ENCODE measurements at regions not wholly inside any gene's neighbourhood (a gene's known extent, or its start where the extent isn't known, plus 50 kb on each side); places are given as distances from the start of the nearest gene placed in this dataset.

DNA sequence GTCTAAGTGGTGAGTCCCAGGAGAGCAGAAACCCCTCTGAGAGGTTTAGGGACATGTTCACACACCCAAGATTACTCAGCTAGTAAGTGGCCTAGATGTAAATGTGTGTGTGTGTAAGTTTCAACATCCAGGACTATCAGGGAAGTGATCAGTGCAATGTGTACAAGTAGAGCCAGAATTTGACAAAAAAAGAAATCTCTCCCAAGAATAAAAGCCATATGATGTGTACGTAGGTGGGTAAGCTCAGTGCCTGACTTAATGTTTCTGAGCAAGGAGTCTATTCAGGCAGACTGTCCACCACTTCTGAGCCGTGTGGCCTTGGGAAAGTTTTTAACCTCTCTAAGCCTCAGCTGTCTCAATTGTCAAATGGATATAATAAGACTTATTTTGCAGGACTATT lies 133.8 kb upstream of the NAV2 start:
- TF ChIP-seq JUND (IDR thresholded peaks at IDR 0.05; ENCODE audit: low read depth) = no peak
- in situ Hi-C loops (cut with HindIII; ENCODE audit: low pct_unique_long_range_greater_than_20kb, low sequenced_read_pairs) = no loop called here
- DNase-seq (ENCODE audit: low read depth in 1 of 2, low spot score in 1 of 2) = no peak

DNA sequence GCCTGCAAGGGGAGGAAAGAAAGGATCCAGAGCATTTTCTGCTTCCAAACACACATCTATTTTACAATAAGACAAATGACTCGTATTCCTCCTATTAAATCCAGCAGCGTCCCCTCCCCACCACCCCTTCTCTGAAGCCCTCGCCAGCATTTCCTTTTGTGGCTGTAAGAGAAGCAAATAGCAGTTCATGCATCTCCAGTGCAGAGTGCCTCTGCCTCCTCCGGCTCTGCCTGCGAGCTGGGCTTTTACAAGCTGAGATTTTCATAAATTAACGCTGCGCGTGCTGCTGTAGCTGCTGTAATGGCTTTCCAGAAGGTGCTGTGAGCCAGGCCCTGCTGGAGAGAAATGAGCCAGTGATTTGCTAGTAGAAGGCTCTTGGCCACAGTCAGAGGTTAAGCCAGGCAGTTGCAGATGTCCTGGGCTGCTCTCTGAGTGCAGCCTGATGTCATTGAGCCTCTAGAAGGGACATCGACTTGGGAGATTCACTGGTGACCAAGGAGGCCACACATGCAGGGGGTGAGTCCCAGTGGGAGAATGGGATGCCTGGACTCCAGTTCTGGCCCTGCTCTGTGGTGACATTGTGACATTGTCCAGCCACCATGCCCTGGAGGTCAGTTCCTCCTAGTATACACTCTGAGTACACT lies 134.5 kb upstream of the NAV2 start:
- TF ChIP-seq JUND (IDR thresholded peaks at IDR 0.05; ENCODE audit: low read depth) = no peak
- in situ Hi-C loops (cut with HindIII; ENCODE audit: low pct_unique_long_range_greater_than_20kb, low sequenced_read_pairs) = no loop called here
- no peak for DNase-seq (ENCODE audit: low read depth in 1 of 2, low spot score in 1 of 2)

DNA sequence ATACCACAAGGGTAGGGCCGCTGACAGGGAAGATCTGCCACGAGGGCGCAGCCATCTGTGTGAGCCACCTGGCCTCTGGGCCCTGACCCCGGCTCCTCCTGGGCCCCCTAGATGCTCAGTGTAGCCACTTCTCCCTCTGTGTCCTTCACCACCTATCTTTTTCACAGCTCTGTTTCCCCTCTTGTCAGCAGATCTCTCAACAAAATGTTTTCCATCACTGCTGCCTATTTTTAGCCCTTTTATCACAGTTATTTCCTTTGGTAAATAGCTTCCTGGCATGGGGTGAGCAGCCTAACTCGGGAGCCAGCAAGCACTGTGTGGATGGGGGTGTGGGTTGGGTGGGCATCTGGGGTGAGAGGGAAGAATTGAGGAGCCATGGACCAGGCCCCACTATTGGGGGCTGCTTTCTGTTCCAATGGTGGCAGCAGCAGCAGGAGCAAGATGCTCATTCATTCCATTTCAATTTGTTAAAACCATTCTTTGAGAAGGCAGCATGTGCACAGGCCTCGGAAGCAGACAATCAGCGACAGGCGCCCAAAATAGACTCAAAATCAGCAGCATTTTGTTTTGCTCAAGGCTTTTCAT lies 135.2 kb upstream of the NAV2 start:
- DNase-seq (ENCODE audit: low read depth in 1 of 2, low spot score in 1 of 2) = no peak
- in situ Hi-C loops (cut with HindIII; ENCODE audit: low pct_unique_long_range_greater_than_20kb, low sequenced_read_pairs) = no loop called here
- no peak for TF ChIP-seq JUND (IDR thresholded peaks at IDR 0.05; ENCODE audit: low read depth)

GRCh38 chr11:19576903-19577302 lies 135.7 kb upstream of the NAV2 start:
- TF ChIP-seq JUND (IDR thresholded peaks at IDR 0.05; ENCODE audit: low read depth) = no peak
- DNase-seq (ENCODE audit: low read depth in 1 of 2, low spot score in 1 of 2) = no peak
- in situ Hi-C loops (cut with HindIII; ENCODE audit: low pct_unique_long_range_greater_than_20kb, low sequenced_read_pairs) = no loop called here

- DNase-seq (ENCODE audit: low read depth in 1 of 2, low spot score in 1 of 2) = no peak
- no peak for TF ChIP-seq JUND (IDR thresholded peaks at IDR 0.05; ENCODE audit: low read depth)
- in situ Hi-C loops (cut with HindIII; ENCODE audit: low pct_unique_long_range_greater_than_20kb, low sequenced_read_pairs) = no loop called here
Measured at GRCh38 chr11:19576054-19576453, 136.6 kb upstream of the NAV2 start.

DNA sequence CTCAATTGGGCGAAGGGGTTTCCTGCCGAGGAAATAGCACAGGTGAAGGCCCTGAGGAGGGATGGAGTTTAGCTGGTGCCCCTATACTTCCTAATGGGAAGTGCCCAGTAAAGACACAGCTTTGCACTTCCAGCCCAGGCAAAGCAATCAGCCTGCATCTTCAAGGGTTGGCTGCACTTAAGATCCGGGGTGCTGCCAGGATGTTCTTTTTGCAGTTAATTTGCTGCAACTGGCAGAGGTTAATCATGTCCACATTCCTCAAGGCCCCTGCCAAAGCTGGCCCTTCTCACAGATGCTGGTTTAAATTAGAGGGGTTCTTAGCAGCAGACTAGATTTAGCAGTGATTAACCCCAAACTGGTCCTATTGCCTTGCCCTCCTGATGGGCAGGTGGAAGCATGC lies 137.7 kb upstream of the NAV2 start:
- TF ChIP-seq JUND (IDR thresholded peaks at IDR 0.05; ENCODE audit: low read depth) = no peak
- DNase-seq (ENCODE audit: low read depth in 1 of 2, low spot score in 1 of 2) = no peak
- in situ Hi-C loops (cut with HindIII; ENCODE audit: low pct_unique_long_range_greater_than_20kb, low sequenced_read_pairs) = no loop called here

DNA sequence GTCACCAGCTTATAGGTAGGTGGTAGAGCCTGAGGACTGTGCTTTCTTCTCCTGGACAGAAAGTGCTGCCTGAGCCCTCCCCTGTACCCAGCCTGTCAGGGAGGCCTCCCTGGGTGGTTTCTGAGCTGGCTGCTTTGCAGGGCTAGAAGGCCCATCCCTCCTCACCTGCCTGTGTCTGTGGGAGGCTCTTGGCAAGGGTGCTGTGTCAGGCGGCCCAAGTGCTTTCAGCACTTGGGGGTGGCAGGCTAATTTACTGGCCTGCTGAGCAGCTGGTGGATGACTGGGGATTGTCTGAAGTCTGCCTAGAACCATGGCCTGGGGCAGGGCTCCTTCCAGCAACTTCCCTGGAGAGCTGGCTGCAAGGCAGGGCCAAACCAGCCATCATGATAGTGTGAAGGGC lies 139.0 kb upstream of the NAV2 start:
- no peak for DNase-seq (ENCODE audit: low read depth in 1 of 2, low spot score in 1 of 2)
- no peak for TF ChIP-seq JUND (IDR thresholded peaks at IDR 0.05; ENCODE audit: low read depth)
- in situ Hi-C loops (cut with HindIII; ENCODE audit: low pct_unique_long_range_greater_than_20kb, low sequenced_read_pairs) = no loop called here

DNA sequence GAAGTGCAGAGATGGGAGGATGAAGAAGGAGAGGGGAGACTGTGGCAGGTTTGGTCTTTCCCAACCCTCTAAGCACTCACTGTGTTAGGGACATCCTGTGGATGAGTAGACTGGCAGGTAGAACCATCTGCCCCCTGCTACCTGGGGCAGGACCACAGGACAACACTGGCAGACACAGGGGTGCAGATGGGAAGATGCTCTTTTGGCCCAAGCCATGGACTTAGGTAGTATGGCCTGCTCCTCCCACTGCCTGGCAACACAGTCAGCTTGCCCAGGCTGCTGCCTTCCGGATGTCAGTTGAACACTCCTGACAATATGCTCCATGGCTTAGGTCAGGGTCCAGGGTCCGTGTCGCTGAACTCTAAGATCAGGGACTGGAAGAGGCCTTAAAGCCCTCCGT lies 140.7 kb upstream of the NAV2 start:
- TF ChIP-seq JUND (IDR thresholded peaks at IDR 0.05; ENCODE audit: low read depth) = no peak
- no peak for DNase-seq (ENCODE audit: low read depth in 1 of 2, low spot score in 1 of 2)
- in situ Hi-C loops (cut with HindIII; ENCODE audit: low pct_unique_long_range_greater_than_20kb, low sequenced_read_pairs) = no loop called here

GRCh38 chr11:19570889-19571288 lies 141.7 kb upstream of the NAV2 start:
- no peak for TF ChIP-seq JUND (IDR thresholded peaks at IDR 0.05; ENCODE audit: low read depth)
- no peak for DNase-seq (ENCODE audit: low read depth in 1 of 2, low spot score in 1 of 2)
- in situ Hi-C loops (cut with HindIII; ENCODE audit: low pct_unique_long_range_greater_than_20kb, low sequenced_read_pairs) = no loop called here

DNA sequence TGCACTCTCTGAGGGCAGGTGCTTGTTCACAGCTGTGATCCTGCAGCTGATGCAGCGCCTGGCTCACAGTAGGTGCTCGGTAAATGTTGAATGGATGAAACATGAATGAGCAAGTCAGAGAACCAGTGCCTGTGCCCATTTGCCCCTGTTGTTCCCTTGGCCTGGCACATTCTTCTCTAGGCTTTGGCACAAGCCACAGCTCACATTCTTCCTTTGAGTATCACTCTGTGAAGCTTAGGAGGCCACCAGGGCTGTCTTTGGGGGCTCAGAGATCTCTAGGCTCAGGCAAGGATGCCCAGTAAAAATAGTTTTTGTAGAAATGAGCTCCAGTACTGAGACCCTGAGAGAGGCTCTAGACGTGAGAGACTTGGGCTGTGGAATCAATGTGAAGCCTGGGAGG lies 144.6 kb upstream of the NAV2 start:
- TF ChIP-seq JUND (IDR thresholded peaks at IDR 0.05; ENCODE audit: low read depth) = no peak
- in situ Hi-C loops (cut with HindIII; ENCODE audit: low pct_unique_long_range_greater_than_20kb, low sequenced_read_pairs) = no loop called here
- DNase-seq (ENCODE audit: low read depth in 1 of 2, low spot score in 1 of 2) = no peak

- in situ Hi-C loops (cut with HindIII; ENCODE audit: low pct_unique_long_range_greater_than_20kb, low sequenced_read_pairs) = no loop called here
- DNase-seq (ENCODE audit: low read depth in 1 of 2, low spot score in 1 of 2) = no peak
Measured at GRCh38 chr11:19566583-19567379, 145.9 kb upstream of the NAV2 start.

DNA sequence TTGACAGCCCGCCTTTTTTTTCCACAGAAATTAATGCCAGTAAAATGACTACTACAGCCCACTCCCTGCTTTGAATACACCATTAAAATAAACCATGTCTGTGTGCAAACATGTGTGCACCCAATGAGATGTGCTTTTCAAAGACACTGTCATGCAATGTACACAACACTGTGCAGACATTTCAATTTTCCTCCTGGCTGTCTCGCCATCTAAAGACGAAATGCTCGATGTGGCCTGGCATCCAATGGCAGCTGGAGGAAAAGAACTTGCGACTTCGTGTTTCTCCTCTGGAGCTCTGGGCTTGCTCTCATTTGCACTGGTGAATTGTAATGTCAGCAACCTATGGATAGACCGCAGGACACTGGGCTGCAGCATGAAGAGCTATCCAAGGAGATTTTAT lies 147.0 kb upstream of the NAV2 start:
- in situ Hi-C loops (cut with HindIII; ENCODE audit: low pct_unique_long_range_greater_than_20kb, low sequenced_read_pairs) = no loop called here

More at GRCh38 chr11:19566583-19567379, 145.9 kb upstream of the NAV2 start:
- no peak for TF ChIP-seq JUND (IDR thresholded peaks at IDR 0.05; ENCODE audit: low read depth)

GRCh38 chr11:19562156-19562555 lies 150.5 kb upstream of the NAV2 start:
- no peak for TF ChIP-seq JUND (IDR thresholded peaks at IDR 0.05; ENCODE audit: low read depth)
- in situ Hi-C loops (cut with HindIII; ENCODE audit: low pct_unique_long_range_greater_than_20kb, low sequenced_read_pairs) = no loop called here
- no peak for DNase-seq (ENCODE audit: low read depth in 1 of 2, low spot score in 1 of 2)

More for the DNA sequence above, 147.0 kb upstream of the NAV2 start:
- DNase-seq (ENCODE audit: low read depth in 1 of 2, low spot score in 1 of 2) = no peak
- no peak for TF ChIP-seq JUND (IDR thresholded peaks at IDR 0.05; ENCODE audit: low read depth)

Measured in T47D (cell line).